ENCODE measurements at regions not wholly inside any gene's neighbourhood (a gene's known extent, or its start where the extent isn't known, plus 50 kb on each side); places are given as distances from the start of the nearest gene placed in this dataset.

GRCh38 chr11:109745996-109746625, 324.1 kb downstream of the C11orf87 start:
- TF ChIP-seq CTCF (IDR thresholded peaks at IDR 0.05) (no peak), POLR2AphosphoS5 (IDR thresholded peaks at IDR 0.05) (no peak)

Measured in prostate gland (tissue), 2 donors.